ENCODE measurements at regions not wholly inside any gene's neighbourhood (a gene's known extent, or its start where the extent isn't known, plus 50 kb on each side); places are given as distances from the start of the nearest gene placed in this dataset.

- Histone ChIP-seq H3K4me2 (ENCODE audit: insufficient read depth, insufficient read length, low read length) (no peak overlapping the region), H3K14ac (ENCODE audit: insufficient read depth, low read length) (no peak overlapping the region), H2AK5ac (ENCODE audit: insufficient read length, low read length) (no peak overlapping the region), H3K56ac (ENCODE audit: insufficient read length, low read depth, low read length) (no peak overlapping the region), H3K23me2 (ENCODE audit: insufficient read length, low read depth, low read length, poor library complexity, severe bottlenecking) (no peaks in the 10 kb centered on the region), H3K4me1 (ENCODE audit: insufficient read depth, low read length) (no peaks in the 10 kb centered on the region; the same call in 1 of the 2 replicates), H3K9me3 (ENCODE audit: control insufficient read depth, low read depth, low read length) (no peaks in the 10 kb centered on the region), H3K9ac (ENCODE audit: extremely low read depth, insufficient read length, low read length) (no peak overlapping the region), H4K20me1 (ENCODE audit: control insufficient read depth, insufficient read depth, insufficient read length) (no peaks in the 10 kb centered on the region), H2AFZ (ENCODE audit: low read length) (no peak overlapping the region), H4K8ac (replicated peaks; ENCODE audit: insufficient read length, low read depth, low read length) (no peak overlapping the region), H2BK120ac (ENCODE audit: low read depth, low read length, poor library complexity, severe bottlenecking) (no peak overlapping the region), H3K27ac (ENCODE audit: insufficient read length, low read depth, low read length) (no peak overlapping the region), H3K27me3 (ENCODE audit: insufficient read depth, low read length) (no peaks in the 10 kb centered on the region), H2BK12ac (ENCODE audit: insufficient read length, low read depth, low read length) (no peak overlapping the region), H2BK20ac (ENCODE audit: low read depth, low read length, poor library complexity, severe bottlenecking) (no peak overlapping the region), H4K5ac (ENCODE audit: insufficient read length, low read depth, low read length) (no peak overlapping the region), H4K91ac (ENCODE audit: insufficient read length, low read depth, low read length) (no peak overlapping the region), H3T11ph (ENCODE audit: low read length) (no peak overlapping the region), H2BK5ac (ENCODE audit: insufficient read length, low read length) (no peak overlapping the region), H3K79me1 (ENCODE audit: insufficient read depth, low read depth, low read length, poor library complexity, severe bottlenecking) (no peaks in the 10 kb centered on the region), H3K23ac (ENCODE audit: insufficient read length, low read depth, low read length) (no peak overlapping the region), H3K4ac (ENCODE audit: low read depth, low read length) (no peak overlapping the region), H3K79me2 (ENCODE audit: insufficient read depth, low read length) (no peaks in the 10 kb centered on the region), H2BK15ac (ENCODE audit: low read depth, low read length) (no peak overlapping the region), H3K18ac (ENCODE audit: insufficient read length, low read depth, low read length) (no peak overlapping the region)
- no CpG with 5 or more reads among the region's 3 CpGs for WGBS (ENCODE audit: extremely low coverage, insufficient read length, low lambda C conversion rate)
- Mint-ChIP-seq H3K4me1 (peaks cover 6% of the 10 kb centered on the region in 2 experiments), H3K4me3 (no peak overlapping the region), H3K9me3 (peaks cover 15 to 22% of the 10 kb centered on the region in 2 experiments; a peak in 4 of 5 replicates), H3K27me3 (ENCODE audit: low read depth) (peaks cover 2% of the 10 kb centered on the region; the same call in 1 of the 2 replicates), H3K36me3 (ENCODE audit: insufficient read depth in 1 of 3, low read depth in 3 of 3) (peaks cover 2 to 19% (median 11%) of the 10 kb centered on the region in 3 experiments; a peak in 5 of 7 replicates), H3K27ac (no peak overlapping the region; a peak in 1 of 7 replicates)
- no peak for TF ChIP-seq CTCF (conservative IDR thresholded peaks at IDR 0.05)
- no peak for DNase-seq
Measured at GRCh38 chr6:25056130-25056529, 120.4 kb upstream of the RIPOR2 start.

Data from H9 (cell line).